Transverse colon (tissue), 4 donors: ENCODE measurements at regions not wholly inside any gene's neighbourhood (a gene's known extent, or its start where the extent isn't known, plus 50 kb on each side); places are given as distances from the start of the nearest gene placed in this dataset.
A peak's percentile ranks its signal among the peaks of the same experiment; 100 is the strongest.

Source experiments
- DNase-seq: peaks from one replicate; pipeline ENCODE4 v3.0.0-alpha.2; 2019
- H3K27ac ChIP-seq, 4 donors: fragments of 200-600 bp; sonication (generic); 2 replicates each; pipeline ENCODE4 v1.5.1; 2016 to 2018; ENCODE audit warnings: inconsistent platforms in 4 of 4
- H3K27me3 ChIP-seq: fragments of 200-600 bp; sonication (generic); 2 replicates; pipeline ENCODE4 v1.5.1; 2017; ENCODE audit warnings: inconsistent platforms
- H3K36me3 ChIP-seq, 4 donors: fragments of 200-600 bp; sonication (generic); 2 replicates each; pipeline ENCODE4 v1.5.1; 2017 to 2019; ENCODE audit warnings: inconsistent platforms in 4 of 4
- H3K4me1 ChIP-seq, 4 donors: fragments of 200-600 bp; sonication (generic); 2 replicates each; pipeline ENCODE4 v1.5.1; 2017 to 2020; ENCODE audit warnings: inconsistent platforms in 4 of 4
- H3K4me3 ChIP-seq, 4 donors: fragments of 200-600 bp; sonication (generic); 1 replicate in 1 of 4; 2 replicates in 3 of 4; pipeline versions ENCODE4 v1.5.1 to v1.6.1; 2017 to 2019; ENCODE audit warnings: inconsistent platforms in 4 of 4
- H3K9me3 ChIP-seq, 2 donors: fragments of 200-600 bp; sonication (generic); 2 replicates each; pipeline ENCODE4 v1.5.1; 2017 to 2019; ENCODE audit warnings: inconsistent platforms in 2 of 2
- EP300 ChIP-seq: sonication (generic); formaldehyde crosslinking; IDR thresholded peaks from one replicate; pipeline ENCODE4 v1.6.1; 2017; ENCODE audit warnings: antibody characterized with exemption, low read depth
- POLR2A ChIP-seq: fragments of 450-650 bp; IDR thresholded peaks from one replicate; pipeline ENCODE4 v1.6.1; 2016; ENCODE audit warnings: antibody characterized with exemption, mild to moderate bottlenecking, moderate library complexity
- POLR2AphosphoS5 ChIP-seq, 3 donors: sonication (generic); formaldehyde crosslinking; IDR thresholded peaks; one replicate each; pipeline ENCODE4 v1.6.1; 2016; ENCODE audit warnings: antibody characterized with exemption in 3 of 3
- WGBS, 2 donors: methylation state at CpG; one replicate each; pipeline ENCODE4 v1.1.5; 2018; ENCODE audit warnings: low coverage in 1 of 2; 5-methylcytosine and 5-hydroxymethylcytosine counted together
- in situ Hi-C, 4 donors: fragments of 200-750 bp; cut with MboI; loops; one replicate each; pipeline versions ENCODE4 v1.15.0 to v1.15.1; 2017; ENCODE audit warnings: low sequenced_read_pairs in 3 of 4, low pct_ligation_motif_present in 1 of 4, low pct_unique_long_range_greater_than_20kb in 1 of 4
- intact Hi-C: fragments of 100-400 bp; cut with DNase I; formaldehyde crosslinking; loops from one replicate; pipeline ENCODE4 v1.15.1; 2023; ENCODE audit warnings: low total_unique reads
- TF ChIP-seq, protein P1 (sequence below), 5 experiments: fragments of 200-600 bp in 3 of 5; fragments of 450-650 bp in 2 of 5; sonication (generic) in 3 of 5; IDR thresholded peaks; 1 replicate in 2 of 5; 2 replicates in 3 of 5; pipeline ENCODE4 v1.5.1; 2016 to 2017; ENCODE audit warnings: antibody characterized with exemption in 5 of 5, inconsistent platforms in 3 of 5, mild to moderate bottlenecking in 2 of 5, moderate library complexity in 1 of 5

DNA sequence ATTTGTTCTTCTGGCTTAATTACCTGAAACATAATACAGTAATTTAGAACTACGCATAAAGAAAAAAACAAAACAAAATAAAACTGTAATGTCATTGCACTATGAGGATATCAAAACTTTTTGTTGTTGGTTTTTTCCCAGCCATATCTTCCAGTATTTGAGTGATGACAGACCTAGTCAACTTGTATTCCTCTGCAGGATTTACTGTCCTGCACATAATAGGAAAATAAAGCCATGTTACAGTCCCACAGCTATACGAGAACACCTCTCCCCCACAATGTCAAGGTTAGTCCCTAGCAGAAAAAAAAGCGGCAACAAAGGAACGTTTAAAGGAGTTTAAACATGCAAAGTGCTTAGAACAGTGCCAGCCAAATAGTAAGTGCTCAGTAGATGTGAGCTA is 55.3 kb upstream of the PRDX6 start:
- intact Hi-C loops (loop anchor here (10.0 kb wide), 1 partner anchor 403 kb away; the partner anchor contains the start of genes CENPL and DARS2), in situ Hi-C loops (loop anchor here in 1 of 4 donors (25.0 kb wide), 1 partner anchor 684 kb away; no protein-coding TSS in a partner anchor)
- H3K9me3 ChIP-seq, result no peaks in the 10 kb centered on the region
- DNase-seq, result no peak
- WGBS, 2 donors, result 86 to 87% methylated on average over 4 of the region's 4 CpGs
- no peaks in the 10 kb centered on the region for H3K36me3 ChIP-seq
- no peak for TF ChIP-seq POLR2AphosphoS5 (IDR thresholded peaks at IDR 0.05)
- TF ChIP-seq, protein P1, sequence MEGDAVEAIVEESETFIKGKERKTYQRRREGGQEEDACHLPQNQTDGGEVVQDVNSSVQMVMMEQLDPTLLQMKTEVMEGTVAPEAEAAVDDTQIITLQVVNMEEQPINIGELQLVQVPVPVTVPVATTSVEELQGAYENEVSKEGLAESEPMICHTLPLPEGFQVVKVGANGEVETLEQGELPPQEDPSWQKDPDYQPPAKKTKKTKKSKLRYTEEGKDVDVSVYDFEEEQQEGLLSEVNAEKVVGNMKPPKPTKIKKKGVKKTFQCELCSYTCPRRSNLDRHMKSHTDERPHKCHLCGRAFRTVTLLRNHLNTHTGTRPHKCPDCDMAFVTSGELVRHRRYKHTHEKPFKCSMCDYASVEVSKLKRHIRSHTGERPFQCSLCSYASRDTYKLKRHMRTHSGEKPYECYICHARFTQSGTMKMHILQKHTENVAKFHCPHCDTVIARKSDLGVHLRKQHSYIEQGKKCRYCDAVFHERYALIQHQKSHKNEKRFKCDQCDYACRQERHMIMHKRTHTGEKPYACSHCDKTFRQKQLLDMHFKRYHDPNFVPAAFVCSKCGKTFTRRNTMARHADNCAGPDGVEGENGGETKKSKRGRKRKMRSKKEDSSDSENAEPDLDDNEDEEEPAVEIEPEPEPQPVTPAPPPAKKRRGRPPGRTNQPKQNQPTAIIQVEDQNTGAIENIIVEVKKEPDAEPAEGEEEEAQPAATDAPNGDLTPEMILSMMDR (IDR thresholded peaks at IDR 0.05), result no peak
- no peak overlapping the region for H3K4me3 ChIP-seq
- no peaks in the 10 kb centered on the region for H3K27me3 ChIP-seq
- no peak overlapping the region for H3K27ac ChIP-seq
- H3K4me1 ChIP-seq, result peaks cover 4 to 45% (median 17%) of the 10 kb centered on the region in 4 donors

DNA sequence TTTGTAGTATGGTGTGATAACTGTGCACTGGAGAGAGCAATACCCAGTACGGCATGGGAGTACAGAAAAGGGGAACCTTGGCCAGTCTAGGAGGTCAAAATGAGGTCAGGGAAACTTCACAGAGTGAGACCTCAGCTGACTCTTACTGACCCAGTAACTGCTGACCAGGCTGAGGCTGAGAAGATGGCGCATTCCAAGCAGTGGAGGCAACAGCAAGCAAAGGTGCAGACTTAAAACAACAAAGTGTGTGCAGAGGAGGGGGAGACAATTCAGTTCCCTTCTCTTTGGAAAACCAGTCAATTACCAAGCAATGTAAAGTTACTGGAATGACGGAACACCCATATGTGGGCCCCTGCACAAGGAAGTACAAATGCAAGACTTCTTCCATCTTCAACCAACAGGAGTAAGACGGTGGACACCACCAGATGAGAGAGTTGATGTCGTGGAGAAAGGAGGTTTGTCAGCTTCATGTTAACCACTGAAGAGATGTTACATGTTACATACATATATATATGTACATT is 54.6 kb upstream of the PRDX6 start:
- Histone ChIP-seq H3K36me3 (no peaks in the 10 kb centered on the region), H3K27ac (no peak overlapping the region), H3K4me1 (peaks cover 4 to 51% (median 18%) of the 10 kb centered on the region in 4 donors), H3K27me3 (no peaks in the 10 kb centered on the region), H3K9me3 (no peaks in the 10 kb centered on the region), H3K4me3 (no peak overlapping the region)
- no peak for DNase-seq
- intact Hi-C loops, result loop anchor here (10.0 kb wide), 1 partner anchor 402 kb away; the partner anchor contains the start of genes CENPL and DARS2
- TF ChIP-seq POLR2A, result no peak
- TF ChIP-seq, protein P1 (IDR thresholded peaks at IDR 0.05), result no peak
- no peak for TF ChIP-seq EP300
- no peak for TF ChIP-seq POLR2AphosphoS5 (IDR thresholded peaks at IDR 0.05)
- in situ Hi-C loops, result loop anchor here in 1 of 4 donors (25.0 kb wide), 1 partner anchor 685 kb away; no protein-coding TSS in a partner anchor
- WGBS, 2 donors, result 69 to 84% methylated on average over 4 to 5 of the region's 5 CpGs

DNA sequence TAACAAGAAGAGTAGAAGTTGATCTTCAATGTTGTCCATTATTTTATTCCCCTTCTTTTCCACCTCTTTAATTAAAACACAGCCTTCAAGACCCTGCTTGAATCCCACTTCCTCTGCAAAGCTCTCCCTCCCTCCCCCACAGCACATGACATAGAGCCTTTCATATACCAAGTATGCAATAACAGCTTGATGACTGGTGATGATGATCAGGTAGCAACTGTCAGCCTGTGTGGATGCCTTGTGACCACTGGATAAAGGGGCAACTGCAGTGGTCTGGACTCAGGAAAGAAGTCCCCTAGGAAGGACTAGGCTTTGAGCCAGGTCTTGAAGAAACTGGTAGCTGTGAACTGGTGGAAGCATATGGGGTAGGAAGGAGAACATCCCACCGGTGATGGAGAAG is 53.8 kb upstream of the PRDX6 start:
- peaks cover 6 to 48% (median 16%) of the 10 kb centered on the region in 4 donors for H3K4me1 ChIP-seq
- H3K9me3 ChIP-seq, result no peaks in the 10 kb centered on the region
- H3K36me3 ChIP-seq, result no peaks in the 10 kb centered on the region
- H3K27me3 ChIP-seq, result no peaks in the 10 kb centered on the region
- peak overlapping the region in 1 of 4 donors; percentile 81 for H3K27ac ChIP-seq
- intact Hi-C loops, result loop anchor here (10.0 kb wide), 1 partner anchor 402 kb away; the partner anchor contains the start of genes CENPL and DARS2
- DNase-seq, result no peak
- in situ Hi-C loops, result loop anchor here in 1 of 4 donors (25.0 kb wide), 1 partner anchor 686 kb away; no protein-coding TSS in a partner anchor
- 100% methylated on average over 1 of the region's 1 CpG for WGBS, 2 donors
- TF ChIP-seq POLR2AphosphoS5 (IDR thresholded peaks at IDR 0.05) (no peak), EP300 (no peak), POLR2A (no peak)
- TF ChIP-seq, protein P1 (IDR thresholded peaks at IDR 0.05), result no peak
- no peak overlapping the region for H3K4me3 ChIP-seq

DNA sequence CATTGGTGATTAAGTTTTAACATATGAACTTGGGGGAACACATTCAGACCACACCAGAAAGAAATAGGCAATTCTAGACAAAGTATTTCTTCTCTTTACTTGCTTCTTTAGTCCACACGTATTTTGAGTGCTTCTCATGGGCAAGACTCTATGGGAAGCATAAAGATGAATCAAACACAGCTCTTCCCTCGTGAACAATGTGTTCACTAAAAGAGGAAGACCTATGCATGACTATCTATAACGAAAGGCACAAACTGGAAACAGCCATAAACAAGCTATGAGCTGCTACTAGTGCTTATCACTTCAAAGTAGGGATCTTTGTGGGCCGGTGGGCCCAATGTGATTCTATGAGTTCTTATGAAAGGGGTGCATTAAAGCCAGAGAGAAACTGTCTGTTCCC is 53.0 kb upstream of the PRDX6 start:
- intact Hi-C loops (loop anchor here (10.0 kb wide), 1 partner anchor 401 kb away; the partner anchor contains the start of genes CENPL and DARS2), in situ Hi-C loops (loop anchor here in 1 of 4 donors (25.0 kb wide), 1 partner anchor 687 kb away; no protein-coding TSS in a partner anchor)
- Histone ChIP-seq H3K4me3 (no peak overlapping the region), H3K9me3 (no peaks in the 10 kb centered on the region), H3K36me3 (no peaks in the 10 kb centered on the region), H3K27ac (peak overlapping the region; percentile 5 to 87 (median 54)), H3K4me1 (peaks cover 6 to 56% (median 19%) of the 10 kb centered on the region in 4 donors), H3K27me3 (no peaks in the 10 kb centered on the region)
- WGBS, 2 donors, result 87 to 91% methylated on average over 3 to 4 of the region's 4 CpGs
- DNase-seq, result no peak
- TF ChIP-seq POLR2AphosphoS5 (IDR thresholded peaks at IDR 0.05) (no peak), POLR2A (no peak), EP300 (no peak)
- TF ChIP-seq, protein P1 (IDR thresholded peaks at IDR 0.05), result no peak
